MCF 10A (cell line): ENCODE measurements at regions not wholly inside any gene's neighbourhood (a gene's known extent, or its start where the extent isn't known, plus 50 kb on each side); places are given as distances from the start of the nearest gene placed in this dataset.

Source experiments
- BruUV-seq: library from RNA; stranded (reverse); fragments of 400-500 nt; replicated peaks from 2 replicates; lab custom pipeline; 2021; lab: Mats Ljungman, UMichigan
- CTCF ChIA-PET: fragments of 300-600 bp; sonication (Branson Sonifier 250); formaldehyde crosslinking; extraction: SDS; loops from one replicate; lab custom pipeline; 2021; ENCODE audit warnings: antibody characterized with exemption, inconsistent platforms; lab: Yijun Ruan, JAX
- POLR2A ChIA-PET: fragments of 300-600, 350-650 bp; sonication (Branson Sonifier 250); formaldehyde crosslinking; extraction: SDS; loops from one replicate; lab custom pipeline; 2020; ENCODE audit warnings: antibody characterized with exemption, inconsistent platforms; lab: Yijun Ruan, JAX
- DNase-seq: peaks from one replicate; pipeline ENCODE4 v3.0.0-alpha.2; 2018; ENCODE audit not compliant: unreplicated experiment
- H3K27ac Mint-ChIP-seq: one replicate; pipeline ENCODE4 v1.8.0; 2022; ENCODE audit warnings: mild to moderate bottlenecking, low read depth, mixed read lengths; ENCODE audit not compliant: unreplicated experiment
- H3K27me3 Mint-ChIP-seq: one replicate; pipeline ENCODE4 v1.8.0; 2022; ENCODE audit warnings: mixed read lengths; ENCODE audit not compliant: insufficient read depth, unreplicated experiment
- H3K36me3 Mint-ChIP-seq: one replicate; pipeline ENCODE4 v1.8.0; 2022; ENCODE audit warnings: mild to moderate bottlenecking, moderate library complexity, mixed read lengths; ENCODE audit not compliant: insufficient read depth, unreplicated experiment
- H3K4me1 Mint-ChIP-seq: one replicate; pipeline ENCODE4 v1.8.0; 2022; ENCODE audit warnings: mixed read lengths; ENCODE audit not compliant: insufficient read depth, unreplicated experiment
- H3K4me3 Mint-ChIP-seq: one replicate; pipeline ENCODE4 v1.8.0; 2022; ENCODE audit warnings: mild to moderate bottlenecking, moderate library complexity, mixed read lengths; ENCODE audit not compliant: unreplicated experiment
- H3K9me3 Mint-ChIP-seq: one replicate; pipeline ENCODE4 v1.8.0; 2022; ENCODE audit warnings: mixed read lengths; ENCODE audit not compliant: unreplicated experiment
- intact Hi-C: fragments of 100-400 bp; cut with micrococcal nuclease; formaldehyde crosslinking; loops from 2 replicates; pipeline ENCODE4 v1.14.1; 2022
- TF ChIP-seq, protein P1 (sequence below): fragments of 200-600 bp; IDR thresholded peaks from one replicate; pipeline ENCODE4 v1.8.0; 2022; ENCODE audit warnings: antibody characterized with exemption, mild to moderate bottlenecking; ENCODE audit not compliant: unreplicated experiment

DNA sequence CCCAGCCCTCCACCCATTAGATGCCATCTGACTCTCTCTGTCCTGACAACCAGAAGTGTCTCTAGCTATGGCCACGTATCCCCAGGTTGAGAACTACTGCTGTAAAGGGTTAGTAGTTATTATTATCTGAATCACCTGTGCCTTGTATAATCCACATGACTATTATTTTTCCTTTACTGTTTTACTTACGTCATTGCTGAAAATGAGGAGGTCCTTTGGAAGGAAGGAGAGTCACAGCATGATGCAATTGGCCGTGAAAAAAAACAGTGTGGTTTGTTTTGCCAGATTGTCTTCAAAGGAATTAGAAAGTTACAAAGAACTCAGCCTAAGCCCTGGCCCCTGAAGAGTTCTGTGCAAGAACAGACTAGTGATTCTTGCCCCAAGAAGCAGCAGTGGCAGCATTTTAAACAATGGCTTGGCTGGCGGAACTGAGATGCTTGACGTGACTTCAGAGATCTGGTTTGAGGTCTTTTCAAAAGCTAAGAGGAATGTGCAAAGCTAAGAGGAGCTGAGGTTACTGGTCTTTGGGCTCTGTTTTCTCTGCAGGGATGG is 413.3 kb upstream of the EEF2KMT start:
- BruUV-seq, result no TSS peak
- TF ChIP-seq, protein P1, sequence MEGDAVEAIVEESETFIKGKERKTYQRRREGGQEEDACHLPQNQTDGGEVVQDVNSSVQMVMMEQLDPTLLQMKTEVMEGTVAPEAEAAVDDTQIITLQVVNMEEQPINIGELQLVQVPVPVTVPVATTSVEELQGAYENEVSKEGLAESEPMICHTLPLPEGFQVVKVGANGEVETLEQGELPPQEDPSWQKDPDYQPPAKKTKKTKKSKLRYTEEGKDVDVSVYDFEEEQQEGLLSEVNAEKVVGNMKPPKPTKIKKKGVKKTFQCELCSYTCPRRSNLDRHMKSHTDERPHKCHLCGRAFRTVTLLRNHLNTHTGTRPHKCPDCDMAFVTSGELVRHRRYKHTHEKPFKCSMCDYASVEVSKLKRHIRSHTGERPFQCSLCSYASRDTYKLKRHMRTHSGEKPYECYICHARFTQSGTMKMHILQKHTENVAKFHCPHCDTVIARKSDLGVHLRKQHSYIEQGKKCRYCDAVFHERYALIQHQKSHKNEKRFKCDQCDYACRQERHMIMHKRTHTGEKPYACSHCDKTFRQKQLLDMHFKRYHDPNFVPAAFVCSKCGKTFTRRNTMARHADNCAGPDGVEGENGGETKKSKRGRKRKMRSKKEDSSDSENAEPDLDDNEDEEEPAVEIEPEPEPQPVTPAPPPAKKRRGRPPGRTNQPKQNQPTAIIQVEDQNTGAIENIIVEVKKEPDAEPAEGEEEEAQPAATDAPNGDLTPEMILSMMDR, result no peak
- Mint-ChIP-seq H3K27me3 (no peaks in the 10 kb centered on the region), H3K4me3 (no peak overlapping the region), H3K27ac (no peak overlapping the region), H3K9me3 (peaks cover 35% of the 10 kb centered on the region), H3K4me1 (no peaks in the 10 kb centered on the region), H3K36me3 (no peaks in the 10 kb centered on the region)
- ChIA-PET CTCF (interaction anchor here (0.6 to 0.8 kb wide), 5 partner anchors 11 to 1602 kb away, joined by 3 read pairs; no protein-coding TSS in a partner anchor), POLR2A (no interaction called here)
- intact Hi-C loops, result no loop called here
- no peak for DNase-seq

- Mint-ChIP-seq H3K9me3 (peaks cover 43% of the 10 kb centered on the region), H3K27me3 (no peaks in the 10 kb centered on the region), H3K4me1 (no peaks in the 10 kb centered on the region), H3K36me3 (no peaks in the 10 kb centered on the region), H3K4me3 (no peak overlapping the region), H3K27ac (no peak overlapping the region)
- ChIA-PET POLR2A (no interaction called here), CTCF (interaction anchor here (0.8 kb wide), 1 partner anchor 42 kb away, joined by 3 read pairs; no protein-coding TSS in a partner anchor)
- intact Hi-C loops, result no loop called here
- no peak for DNase-seq
- no TSS peak for BruUV-seq
- TF ChIP-seq, protein P1, result no peak
These were observed 412.2 kb upstream of the EEF2KMT start for GRCh38 chr16:5509794-5510193.

DNA sequence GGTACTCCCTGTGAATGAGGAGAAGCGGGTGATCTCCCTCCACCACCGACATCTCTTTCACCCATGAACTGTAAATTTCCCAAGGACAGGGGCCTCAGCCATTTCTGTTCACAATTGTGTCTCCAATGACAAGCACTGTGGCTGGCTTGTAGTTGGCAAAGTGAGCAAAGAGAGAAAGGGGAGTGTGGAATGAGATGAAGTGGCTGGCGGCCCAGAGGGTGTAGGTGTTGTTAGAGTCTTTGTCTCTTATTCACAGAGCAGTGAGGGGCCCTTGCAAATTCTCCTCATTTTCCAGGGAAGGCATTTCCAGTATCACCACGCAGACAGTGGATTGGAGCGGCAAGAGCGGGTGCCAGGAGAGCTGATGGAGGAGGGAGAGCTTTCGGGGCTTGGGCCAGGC is 411.7 kb upstream of the EEF2KMT start:
- POLR2A ChIA-PET, result no interaction called here
- Mint-ChIP-seq H3K27me3 (no peaks in the 10 kb centered on the region), H3K9me3 (peaks cover 43% of the 10 kb centered on the region), H3K4me3 (no peak overlapping the region), H3K4me1 (no peaks in the 10 kb centered on the region), H3K36me3 (no peaks in the 10 kb centered on the region), H3K27ac (no peak overlapping the region)
- no peak for DNase-seq
- BruUV-seq, result no TSS peak
- TF ChIP-seq, protein P1, result no peak
- intact Hi-C loops, result no loop called here
- CTCF ChIA-PET, result no interaction called here

DNA sequence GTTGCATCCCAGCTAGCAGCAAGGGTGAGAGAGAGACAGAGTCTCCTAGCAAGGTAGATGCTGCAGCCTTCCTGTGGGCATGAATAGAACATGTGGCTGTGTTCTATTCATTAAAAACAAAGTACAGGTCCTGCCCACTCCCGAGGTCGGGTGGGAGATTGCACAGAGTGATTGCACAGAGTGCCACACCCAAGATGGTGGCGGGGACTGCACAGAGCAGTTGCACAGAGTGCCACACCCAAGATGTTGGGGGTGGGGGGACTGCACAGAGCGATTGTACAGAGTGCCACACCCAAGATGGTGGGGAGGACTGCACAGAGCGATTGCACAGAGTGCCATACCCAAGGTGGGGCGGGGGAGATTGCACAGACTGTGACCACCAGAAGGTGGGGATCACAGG is 410.8 kb upstream of the EEF2KMT start:
- BruUV-seq, result no TSS peak
- H3K27ac Mint-ChIP-seq, result no peak overlapping the region
- intact Hi-C loops, result no loop called here
- ChIA-PET POLR2A (no interaction called here), CTCF (no interaction called here)
- H3K36me3 Mint-ChIP-seq, result no peaks in the 10 kb centered on the region
- no peak overlapping the region for H3K4me3 Mint-ChIP-seq
- DNase-seq, result no peak
- TF ChIP-seq, protein P1, result no peak
- no peaks in the 10 kb centered on the region for H3K4me1 Mint-ChIP-seq
- no peaks in the 10 kb centered on the region for H3K27me3 Mint-ChIP-seq
- H3K9me3 Mint-ChIP-seq, result peaks cover 47% of the 10 kb centered on the region
